Thyroid gland (tissue), 4 donors: ENCODE measurements at regions not wholly inside any gene's neighbourhood (a gene's known extent, or its start where the extent isn't known, plus 50 kb on each side); places are given as distances from the start of the nearest gene placed in this dataset.

ENCODE experiments used
- CTCF ChIP-seq, 6 experiments: fragments of 200-600 bp in 3 of 6; fragments of 450-650 bp in 3 of 6; sonication (generic) in 3 of 6; IDR thresholded peaks; one replicate each; pipeline ENCODE4 v1.5.1; 2016 to 2019; ENCODE audit warnings: antibody characterized with exemption in 6 of 6, mild to moderate bottlenecking in 2 of 6, inconsistent platforms in 1 of 6, moderate library complexity in 1 of 6
- POLR2A ChIP-seq, 2 donors: fragments of 450-650 bp; IDR thresholded peaks; one replicate each; pipeline ENCODE4 v1.6.1; 2017; ENCODE audit warnings: antibody characterized with exemption in 2 of 2, mild to moderate bottlenecking in 2 of 2, moderate library complexity in 1 of 2

- TF ChIP-seq CTCF (IDR thresholded peaks at IDR 0.05) (no peak), POLR2A (IDR thresholded peaks at IDR 0.05) (no peak)
These were observed 370.2 kb downstream of the UTRN start for GRCh38 chr6:144655376-144655775.
